ENCODE measurements at regions not wholly inside any gene's neighbourhood (a gene's known extent, or its start where the extent isn't known, plus 50 kb on each side); places are given as distances from the start of the nearest gene placed in this dataset.
"Not testable (repeated sequence)": the region's sequence is repeated elsewhere in the genome, so short reads cannot be mapped to it uniquely, and the experiment has no call there.

- no peak for DNase-seq (ENCODE audit: low spot score)
Observed at GRCh38 chr6:48736501-48737206, 625.7 kb upstream of the PTCHD4 start.

- no peak for DNase-seq (ENCODE audit: low spot score)
Observed at GRCh38 chr6:48735846-48736245, 624.8 kb upstream of the PTCHD4 start.

- no peak for DNase-seq (ENCODE audit: low spot score)
Observed at GRCh38 chr6:48733581-48733980, 622.6 kb upstream of the PTCHD4 start.

GRCh38 chr6:48714699-48715098, 603.7 kb upstream of the PTCHD4 start:
- no peak for DNase-seq (ENCODE audit: low spot score)

- no peak for DNase-seq (ENCODE audit: low spot score)
Observed at GRCh38 chr6:48714250-48714649, 603.3 kb upstream of the PTCHD4 start.

GRCh38 chr6:48713612-48714011, 602.6 kb upstream of the PTCHD4 start:
- no peak for DNase-seq (ENCODE audit: low spot score)

GRCh38 chr6:48706310-48706709, 595.3 kb upstream of the PTCHD4 start:
- no peak for DNase-seq (ENCODE audit: low spot score)

GRCh38 chr6:48701572-48701971, 590.6 kb upstream of the PTCHD4 start:
- DNase-seq (ENCODE audit: low spot score): no peak

- no peak for DNase-seq (ENCODE audit: low spot score)
Observed at GRCh38 chr6:48695872-48696271, 584.9 kb upstream of the PTCHD4 start.

GRCh38 chr6:48691420-48691819, 580.4 kb upstream of the PTCHD4 start:
- no peak for DNase-seq (ENCODE audit: low spot score)

GRCh38 chr6:48689498-48689897, 578.5 kb upstream of the PTCHD4 start:
- no peak for DNase-seq (ENCODE audit: low spot score)

- DNase-seq (ENCODE audit: low spot score): no peak
Observed at GRCh38 chr6:48678390-48678789, 567.4 kb upstream of the PTCHD4 start.

- DNase-seq (ENCODE audit: low spot score): no peak
Observed at GRCh38 chr6:48671505-48671904, 560.5 kb upstream of the PTCHD4 start.

- no peak for DNase-seq (ENCODE audit: low spot score)
Observed at GRCh38 chr6:48670546-48670945, 559.5 kb upstream of the PTCHD4 start.

GRCh38 chr6:48667797-48668196, 556.8 kb upstream of the PTCHD4 start:
- DNase-seq (ENCODE audit: low spot score): no peak

- no peak for DNase-seq (ENCODE audit: low spot score)
Observed at GRCh38 chr6:48664826-48665225, 553.8 kb upstream of the PTCHD4 start.

GRCh38 chr6:48658915-48659314, 547.9 kb upstream of the PTCHD4 start:
- DNase-seq (ENCODE audit: low spot score): no peak

GRCh38 chr6:48641544-48641943, 530.5 kb upstream of the PTCHD4 start:
- no peak for DNase-seq (ENCODE audit: low spot score)

- DNase-seq (ENCODE audit: low spot score): not testable (repeated sequence)
Observed at GRCh38 chr6:48638796-48639195, 527.8 kb upstream of the PTCHD4 start.

GRCh38 chr6:48630511-48630910, 519.5 kb upstream of the PTCHD4 start:
- DNase-seq (ENCODE audit: low spot score): no peak

GRCh38 chr6:48628316-48628715, 517.3 kb upstream of the PTCHD4 start:
- no peak for DNase-seq (ENCODE audit: low spot score)

GRCh38 chr6:48626421-48626820, 515.4 kb upstream of the PTCHD4 start:
- no peak for DNase-seq (ENCODE audit: low spot score)

- no peak for DNase-seq (ENCODE audit: low spot score)
Observed at GRCh38 chr6:48624631-48625030, 513.6 kb upstream of the PTCHD4 start.

GRCh38 chr6:48619771-48620170, 508.8 kb upstream of the PTCHD4 start:
- DNase-seq (ENCODE audit: low spot score): no peak

All from mucosa of gallbladder (tissue), 1 donor.